Activated CD8-positive, alpha-beta memory T cell treated with anti-CD3 and anti-CD28 coated beads for 4 hours (primary cell): ENCODE measurements at regions not wholly inside any gene's neighbourhood (a gene's known extent, or its start where the extent isn't known, plus 50 kb on each side); places are given as distances from the start of the nearest gene placed in this dataset.

Experiments used
- DNase-seq, 2 donors: peaks; one replicate each; pipeline ENCODE4 v3.0.0-alpha.2; 2020; ENCODE audit warnings: low read depth in 2 of 2

DNA sequence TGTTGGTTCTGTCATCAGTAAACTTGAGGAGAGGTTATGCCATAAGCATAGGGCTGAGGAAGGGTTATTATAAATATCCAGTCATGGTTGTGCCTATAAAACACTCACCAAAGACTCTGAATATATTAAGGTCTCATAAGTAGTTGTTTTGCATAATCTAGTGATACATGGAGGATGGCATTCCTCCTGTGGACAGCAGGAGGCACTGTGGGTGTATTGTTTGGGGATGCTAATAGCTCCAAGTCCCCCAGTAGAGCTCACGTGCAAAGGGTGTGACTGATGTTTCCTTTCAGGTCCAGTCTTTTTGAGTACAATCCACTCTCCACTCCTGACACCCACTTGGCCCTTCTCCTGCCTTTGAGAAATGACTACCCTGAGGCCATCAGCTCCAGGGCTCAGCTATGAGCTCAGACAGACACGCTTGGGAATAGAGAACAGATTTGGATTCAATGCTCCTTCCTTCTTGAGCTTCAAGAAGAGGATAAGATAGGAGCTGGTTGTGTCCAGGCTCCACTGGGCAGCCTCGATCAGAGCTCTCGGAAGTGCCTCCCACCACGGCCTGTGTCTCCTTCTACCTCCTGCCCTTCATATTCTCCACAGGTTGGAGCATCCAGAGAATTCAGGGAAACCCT, 85.2 kb upstream of the IGLL5 start:
- peak in 1 of 2 donors; percentile 24 for DNase-seq

DNA sequence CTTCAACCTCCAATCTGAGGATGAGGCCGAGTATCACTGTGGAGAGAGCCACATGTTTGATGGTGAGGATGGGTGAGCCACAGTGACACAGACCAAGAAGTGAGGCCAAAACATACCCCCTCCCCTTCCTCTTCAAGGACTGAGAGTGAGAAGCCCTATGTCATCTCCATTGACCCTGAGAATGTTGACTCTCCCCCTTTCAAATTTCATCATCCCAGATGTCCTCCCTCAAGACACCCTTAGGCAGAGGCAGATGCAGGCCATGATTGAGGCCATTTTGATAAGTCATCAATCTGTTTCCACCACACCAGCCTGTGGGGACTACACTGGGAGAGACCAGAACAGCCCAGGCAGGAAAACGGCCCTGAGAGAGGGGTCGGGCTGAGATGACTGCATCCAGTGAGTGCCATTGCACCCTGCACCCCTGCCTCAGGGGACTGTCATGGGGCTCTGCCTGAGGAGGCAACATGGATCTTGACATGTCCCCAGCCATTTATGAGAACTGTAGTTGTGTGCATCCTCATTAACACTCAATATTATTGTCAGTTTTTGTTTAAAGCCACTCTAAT, 84.2 kb upstream of the IGLL5 start:
- no peak for DNase-seq

DNA sequence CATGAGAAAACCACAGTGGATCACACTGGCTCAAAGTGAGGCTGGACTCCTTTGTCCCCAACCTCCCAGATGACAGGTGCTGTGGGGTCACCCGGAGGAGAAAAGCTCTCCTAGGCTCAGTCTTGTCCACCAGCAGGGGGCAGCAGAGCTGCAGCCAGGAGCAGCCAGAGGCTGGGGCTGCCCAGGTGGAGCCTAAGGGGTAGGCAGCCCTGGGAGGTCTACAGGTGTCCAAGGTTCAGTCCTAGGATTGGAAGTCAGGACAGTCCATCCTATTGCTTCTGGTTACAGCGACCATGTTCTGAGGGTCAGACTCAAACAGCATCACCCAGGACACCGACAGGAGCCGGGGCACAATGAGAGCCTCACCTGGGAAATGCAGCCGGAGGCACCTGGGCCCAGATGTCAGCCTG, 77.6 kb upstream of the IGLL5 start:
- DNase-seq = peak; percentile 35 to 41

DNA sequence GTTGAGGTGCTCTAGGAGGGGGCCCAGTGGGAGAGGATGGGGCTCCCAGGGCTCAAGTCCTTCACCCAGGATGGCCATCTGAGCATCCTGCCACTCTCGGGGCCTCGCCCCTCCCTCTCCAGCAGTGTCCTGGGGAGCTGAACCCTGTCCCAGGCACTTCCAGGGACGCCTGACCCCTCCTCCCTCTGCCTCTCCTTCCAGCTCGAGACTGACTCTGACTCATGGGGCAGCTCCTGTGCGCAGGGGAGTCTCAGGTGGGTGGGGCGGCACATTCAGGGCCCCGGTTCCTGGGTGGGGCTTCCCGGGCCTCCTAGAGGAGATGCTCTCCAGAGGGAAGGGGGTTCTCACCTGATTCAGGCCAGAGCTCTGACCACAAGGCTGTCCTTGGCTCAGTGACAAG, 77.1 kb upstream of the IGLL5 start:
- no peak for DNase-seq

DNA sequence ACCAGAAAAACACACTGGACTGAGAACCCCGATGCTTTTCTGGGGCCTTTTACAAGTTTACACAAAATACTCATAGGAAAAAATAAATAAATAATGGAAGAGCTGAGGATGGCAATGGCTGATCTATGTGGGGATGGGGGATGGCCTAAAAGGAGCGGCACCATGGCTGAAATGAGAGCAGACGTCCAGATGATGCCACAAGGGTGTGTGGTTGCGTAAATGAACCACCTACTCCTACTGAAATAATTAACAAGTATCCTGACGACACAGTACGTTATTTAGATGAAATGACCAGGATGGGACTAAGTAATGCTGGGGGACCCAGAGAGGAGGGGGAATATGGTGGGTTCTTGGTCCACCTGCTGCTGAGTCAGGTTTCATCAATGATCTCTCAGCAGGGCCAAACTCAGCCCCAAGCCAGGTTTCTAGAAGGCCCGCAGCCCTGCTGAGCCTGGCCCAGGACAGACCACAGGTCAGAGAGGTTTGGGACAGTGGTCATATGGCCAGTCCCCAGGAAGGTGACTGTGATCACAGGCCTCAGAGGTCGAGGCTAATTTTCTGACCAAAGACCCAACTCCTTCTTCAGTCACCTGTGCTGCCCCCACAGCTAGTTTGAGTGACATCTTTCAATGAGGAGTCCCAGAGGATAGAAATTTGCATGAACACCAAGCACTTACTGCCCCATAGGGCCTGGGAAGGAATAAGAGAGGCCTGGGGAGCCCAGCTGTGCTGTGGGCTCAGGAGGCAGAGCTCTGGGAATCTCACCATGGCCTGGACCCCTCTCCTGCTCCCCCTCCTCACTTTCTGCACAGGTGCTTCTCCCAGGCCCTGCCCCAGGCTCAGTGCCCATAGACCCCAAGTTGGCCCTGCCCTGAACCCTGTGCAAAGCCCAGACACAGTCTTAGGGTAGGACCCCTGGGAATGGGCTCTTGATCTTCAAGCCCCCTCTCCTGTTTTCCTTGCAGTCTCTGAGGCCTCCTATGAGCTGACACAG, 76.3 kb upstream of the IGLL5 start:
- no peak for DNase-seq

DNA sequence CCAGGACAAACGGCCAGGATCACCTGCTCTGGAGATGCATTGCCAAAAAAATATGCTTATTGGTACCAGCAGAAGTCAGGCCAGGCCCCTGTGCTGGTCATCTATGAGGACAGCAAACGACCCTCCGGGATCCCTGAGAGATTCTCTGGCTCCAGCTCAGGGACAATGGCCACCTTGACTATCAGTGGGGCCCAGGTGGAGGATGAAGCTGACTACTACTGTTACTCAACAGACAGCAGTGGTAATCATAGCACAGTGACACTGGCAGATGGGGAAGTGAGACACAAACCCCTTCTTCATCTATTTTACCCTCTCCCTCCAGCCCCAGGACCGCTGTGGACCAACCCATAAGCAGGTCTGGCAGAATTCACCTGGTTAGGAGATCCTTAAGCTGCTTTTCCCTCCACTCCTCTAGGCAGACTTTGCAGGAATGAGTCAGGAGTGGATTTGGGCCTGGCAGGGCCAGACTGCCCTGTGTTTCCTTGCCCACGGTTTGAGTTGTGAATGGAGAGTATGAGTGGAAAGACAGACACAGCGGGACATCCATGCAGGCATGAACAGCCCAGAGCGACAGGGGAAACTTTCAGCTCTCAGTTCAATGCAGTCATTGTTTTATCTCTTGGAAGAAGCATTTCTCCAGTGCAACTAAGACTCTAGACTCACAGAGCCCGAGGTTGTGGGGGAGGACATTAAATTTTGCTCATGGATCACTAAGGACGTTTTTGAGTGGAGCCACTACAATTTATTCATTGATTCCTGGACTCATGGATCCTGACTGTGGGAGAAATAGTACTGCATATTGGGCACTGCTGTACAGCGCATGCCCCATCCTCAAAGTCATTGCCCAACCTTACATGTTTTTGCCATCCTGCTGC, 75.3 kb upstream of the IGLL5 start:
- no peak for DNase-seq

DNA sequence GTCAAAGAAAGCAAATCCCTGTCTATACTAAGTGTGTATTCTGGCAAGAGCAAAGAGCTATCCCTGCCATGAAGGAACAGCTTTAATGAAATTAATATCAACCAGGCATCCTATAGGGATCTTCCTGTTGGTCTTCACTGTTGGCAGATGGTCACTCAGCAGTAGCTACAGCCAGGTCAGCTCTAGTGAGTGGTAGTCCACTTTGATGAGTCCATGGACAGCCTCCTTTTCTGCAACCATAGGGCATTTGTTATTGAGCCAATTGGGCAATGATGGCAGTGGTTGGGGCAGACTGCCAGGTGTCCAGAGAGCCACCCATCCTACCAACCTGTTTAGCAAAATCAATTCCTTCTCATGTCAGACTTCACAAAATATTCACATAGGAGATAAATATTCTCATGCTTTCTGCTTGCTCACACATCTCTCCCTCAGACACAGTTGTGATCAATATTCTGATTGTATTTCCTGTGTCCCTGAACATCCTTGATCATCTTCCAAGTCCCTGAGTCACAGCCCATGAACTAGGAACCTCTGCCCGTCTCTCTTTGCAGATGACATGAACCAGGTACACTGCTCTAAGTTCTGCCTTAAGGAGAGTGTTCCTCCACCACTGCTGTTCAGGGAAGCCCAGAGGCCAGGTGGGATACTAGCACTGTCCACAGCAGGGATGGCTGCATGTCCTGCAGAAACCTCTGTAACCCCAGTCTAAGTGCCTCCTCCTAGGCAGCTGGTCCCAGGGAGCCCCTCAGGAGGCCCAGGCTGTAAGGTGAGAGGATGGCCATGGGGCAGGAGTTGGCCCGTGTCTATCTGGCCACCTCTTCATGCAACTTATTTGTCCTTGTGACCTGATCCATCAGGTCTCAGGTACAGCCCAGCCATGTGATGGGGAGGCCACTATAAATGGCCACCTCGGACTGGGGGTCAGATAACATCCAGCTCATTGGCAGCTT, 74.2 kb upstream of the IGLL5 start:
- no peak for DNase-seq

DNA sequence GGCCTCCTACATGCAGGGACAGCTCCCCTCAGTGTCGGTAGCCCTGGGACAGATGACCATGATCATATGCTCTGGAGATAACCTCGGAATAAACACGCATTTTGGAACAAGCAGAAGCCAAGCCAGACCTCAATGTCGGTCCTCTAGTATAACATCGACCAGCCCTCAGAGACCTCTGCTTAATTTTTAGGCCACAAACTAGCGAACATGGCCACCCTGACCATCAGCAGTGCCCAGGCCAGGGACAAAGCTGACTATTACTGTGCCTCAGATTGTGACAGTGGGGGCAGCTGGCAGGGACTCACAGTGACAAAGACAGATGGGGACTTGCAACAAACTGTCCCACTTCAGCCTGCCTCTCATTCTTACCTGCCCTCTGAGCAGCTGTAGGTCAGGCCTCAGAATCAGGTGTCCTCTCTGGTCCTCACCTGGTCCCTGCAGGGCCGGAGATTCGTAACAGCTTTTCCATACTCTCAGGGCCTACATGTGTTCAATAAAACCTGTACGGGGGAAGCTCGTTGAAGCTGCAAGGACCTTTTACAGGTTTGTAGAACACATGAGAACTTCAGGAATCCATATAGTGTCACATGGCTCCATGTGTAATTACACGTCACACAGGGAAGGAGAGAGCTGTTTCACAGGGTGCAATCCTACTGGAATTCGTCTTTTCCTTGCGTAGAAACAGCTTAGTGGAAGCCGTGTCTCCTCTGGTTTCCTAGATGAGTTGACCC, 72.8 kb upstream of the IGLL5 start:
- DNase-seq = no peak

DNA sequence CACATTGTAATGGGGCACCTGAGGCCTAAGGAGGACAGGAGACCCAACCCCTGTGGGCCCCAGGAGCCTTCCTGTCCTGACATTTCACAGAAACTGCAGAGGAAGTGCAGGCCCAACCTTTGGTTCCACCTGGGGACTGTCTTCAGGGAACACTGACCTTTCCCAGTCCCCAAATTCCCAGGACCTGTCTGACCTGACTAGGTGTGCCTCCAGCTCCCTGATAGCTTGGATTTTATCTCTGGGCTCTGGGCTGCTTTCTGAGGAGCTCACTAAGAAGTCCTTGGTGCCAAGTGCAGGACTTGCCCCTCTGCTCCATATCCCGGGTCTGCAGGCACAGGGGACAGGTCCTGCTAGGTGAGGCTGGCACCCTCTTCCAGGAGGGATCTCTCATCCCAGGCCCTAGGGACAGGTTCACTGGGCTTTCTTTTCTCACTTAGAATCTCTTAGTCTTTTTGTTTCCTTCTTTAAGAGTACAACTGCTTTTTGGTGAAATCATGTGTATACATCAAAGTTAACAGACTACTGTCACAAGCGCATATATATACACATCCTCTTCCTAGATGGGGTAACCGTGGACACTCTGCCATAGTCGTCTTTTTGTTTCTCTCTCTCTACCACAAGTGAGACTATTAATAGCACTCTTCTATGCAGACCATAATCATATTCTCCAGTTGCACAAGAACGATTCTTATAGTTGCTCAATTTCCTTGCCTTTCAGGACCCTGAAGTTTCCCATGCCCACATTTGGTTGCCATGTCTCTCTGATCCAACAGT, 72.0 kb upstream of the IGLL5 start:
- DNase-seq = no peak

DNA sequence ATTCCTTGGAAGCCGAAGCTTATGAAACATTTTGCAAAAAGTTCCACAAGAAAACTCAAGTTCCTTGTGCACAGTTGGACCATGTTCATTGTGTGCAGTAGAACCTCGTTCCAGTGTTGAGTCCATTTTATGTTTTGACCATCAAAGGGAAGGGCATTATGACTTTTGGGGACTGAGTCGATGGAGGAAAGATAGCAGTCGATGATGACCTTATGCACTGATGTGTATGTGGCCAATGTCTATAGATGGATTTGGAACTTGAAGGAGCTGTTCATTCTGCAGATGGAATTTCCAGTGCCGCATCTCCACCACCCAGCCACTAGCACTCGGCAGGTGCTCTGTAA, 71.5 kb upstream of the IGLL5 start:
- DNase-seq = no peak

DNA sequence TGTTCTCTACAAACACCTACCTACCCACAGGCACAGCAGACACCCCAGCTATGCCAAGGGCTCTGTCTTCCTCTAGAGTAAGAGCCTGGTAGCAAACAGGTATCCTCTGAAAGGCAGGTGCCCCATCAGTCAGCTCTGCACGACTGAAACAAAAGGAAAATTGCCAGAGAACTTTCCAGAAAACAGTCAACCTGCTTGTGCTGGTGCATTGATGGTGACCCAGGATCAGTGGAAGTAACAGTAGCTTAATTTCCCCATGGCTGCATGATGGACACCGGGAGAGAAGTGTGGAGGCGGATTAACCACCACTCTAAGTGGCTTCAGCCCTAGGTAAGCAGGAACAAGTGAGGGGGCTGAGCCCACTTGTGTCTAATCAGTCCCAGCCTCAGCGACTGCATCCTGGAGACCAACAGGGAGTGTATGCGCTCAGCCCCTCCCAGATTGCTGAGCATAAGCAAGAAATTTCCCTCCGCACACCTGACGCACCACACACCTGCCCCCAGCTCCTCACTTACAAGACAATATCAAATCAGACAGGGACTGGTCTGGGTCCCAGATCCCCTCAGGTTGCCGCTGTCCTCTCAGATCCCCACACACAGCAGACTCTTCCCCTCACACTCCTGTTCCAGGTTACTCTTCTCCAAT, 70.7 kb upstream of the IGLL5 start:
- no peak for DNase-seq

DNA sequence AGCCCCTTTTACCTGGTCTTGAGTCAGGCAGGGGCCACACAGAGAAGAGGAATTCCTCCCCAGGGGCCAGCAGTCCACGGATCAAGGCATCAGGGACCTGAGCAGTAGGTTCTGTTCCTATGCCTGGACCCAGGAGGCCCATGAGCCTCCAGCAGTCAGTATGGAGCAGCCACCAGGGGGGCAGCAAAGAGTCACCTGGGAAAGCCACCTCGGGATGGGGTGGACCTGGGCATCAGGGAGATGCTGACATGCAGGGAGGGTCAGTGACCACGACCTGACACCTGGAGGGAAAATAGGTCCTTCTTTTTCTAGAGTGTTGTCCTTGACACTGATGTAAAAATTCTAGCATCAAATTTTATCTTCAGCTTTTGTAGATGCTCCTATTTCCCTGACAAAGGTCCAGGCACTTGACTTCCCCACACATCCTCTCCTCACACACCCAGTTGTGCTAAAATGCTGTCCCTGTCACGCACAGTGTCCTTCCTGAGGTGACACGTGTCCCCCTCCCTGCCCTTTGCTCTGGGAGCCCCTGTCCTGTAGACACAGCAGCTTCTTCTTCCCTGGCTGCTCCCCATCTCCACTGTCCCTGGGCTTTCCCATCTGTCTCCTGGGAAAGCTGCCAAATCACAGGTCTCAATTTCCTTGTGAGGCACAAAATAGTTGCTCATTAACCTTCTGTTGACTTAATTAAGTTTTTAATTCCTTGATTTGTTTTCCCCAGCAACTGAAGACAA, 70.0 kb upstream of the IGLL5 start:
- no peak for DNase-seq

DNA sequence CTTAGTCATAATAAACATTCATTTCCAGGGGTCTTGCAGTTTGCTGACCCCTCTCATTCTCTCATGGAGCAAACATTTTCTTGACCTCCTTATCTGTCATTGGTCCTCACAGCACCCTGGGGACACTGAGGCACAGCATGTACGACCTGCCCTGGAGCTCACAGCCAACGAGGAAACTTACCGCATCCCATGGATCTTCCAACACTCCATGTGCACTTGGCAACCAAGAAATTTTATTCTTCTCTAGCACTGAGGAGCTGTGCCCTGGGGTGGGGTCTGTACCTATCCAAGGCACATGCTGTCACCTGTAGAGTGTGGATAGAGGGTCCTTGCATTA, 69.4 kb upstream of the IGLL5 start:
- no peak for DNase-seq

DNA sequence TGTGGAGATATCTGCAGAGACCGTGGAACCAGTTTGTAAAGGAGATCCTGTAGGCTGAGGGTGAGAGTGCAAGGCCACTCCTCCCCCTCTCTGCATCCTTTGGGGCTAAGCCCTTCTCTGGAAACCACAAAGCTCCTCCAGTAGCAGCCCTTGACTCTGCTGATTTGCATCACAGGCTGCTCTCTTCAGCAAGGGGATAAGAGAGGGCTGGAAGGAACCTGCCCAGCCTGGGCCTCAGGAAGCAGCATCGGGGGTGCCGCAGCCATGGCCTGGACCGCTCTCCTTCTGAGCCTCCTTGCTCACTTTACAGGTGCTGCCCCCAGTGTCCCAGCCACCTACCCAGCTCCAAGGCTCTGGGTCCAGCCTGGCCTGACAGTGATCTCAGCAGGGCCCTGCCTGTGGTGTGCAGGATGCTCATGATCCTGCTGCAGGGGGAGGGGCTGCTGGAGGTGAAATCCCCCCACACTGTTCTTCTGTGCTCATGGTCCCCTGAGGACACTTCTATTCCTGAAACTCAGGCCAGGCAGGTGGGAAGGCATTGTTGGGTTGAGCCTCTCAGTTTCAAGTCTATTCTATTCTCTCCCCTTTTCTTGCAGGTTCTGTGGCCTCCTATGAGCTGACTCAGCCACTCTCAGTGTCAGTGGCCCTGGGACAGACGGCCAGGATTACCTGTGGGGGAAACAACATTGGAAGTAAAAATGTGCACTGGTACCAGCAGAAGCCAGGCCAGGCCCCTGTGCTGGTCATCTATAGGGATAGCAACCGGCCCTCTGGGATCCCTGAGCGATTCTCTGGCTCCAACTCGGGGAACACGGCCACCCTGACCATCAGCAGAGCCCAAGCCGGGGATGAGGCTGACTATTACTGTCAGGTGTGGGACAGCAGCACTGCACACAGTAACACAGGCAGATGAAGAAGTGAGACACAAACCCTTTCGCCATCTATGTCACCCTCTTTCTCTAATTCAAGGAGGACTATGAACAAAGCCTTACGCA, 68.5 kb upstream of the IGLL5 start:
- DNase-seq = no peak

DNA sequence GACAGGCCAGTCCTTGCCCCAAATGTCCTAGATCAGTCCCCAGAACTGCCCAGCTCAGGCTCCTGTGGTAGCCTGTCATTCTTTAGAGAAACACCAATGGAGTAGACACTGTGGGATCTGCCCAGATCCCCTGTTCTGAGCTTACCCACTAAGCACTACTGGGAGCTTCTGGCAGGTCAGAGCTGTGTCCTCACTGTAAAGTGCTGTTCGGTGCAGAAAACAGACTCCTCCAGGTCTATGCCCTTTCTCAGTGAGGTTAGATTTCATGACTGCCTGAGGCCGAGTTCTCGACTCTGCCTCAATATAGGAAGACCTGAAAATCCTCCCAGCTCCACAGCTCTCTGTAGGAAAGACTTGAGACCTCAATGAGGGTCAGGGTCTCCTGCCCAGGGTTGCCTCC, 67.5 kb upstream of the IGLL5 start:
- no peak for DNase-seq

DNA sequence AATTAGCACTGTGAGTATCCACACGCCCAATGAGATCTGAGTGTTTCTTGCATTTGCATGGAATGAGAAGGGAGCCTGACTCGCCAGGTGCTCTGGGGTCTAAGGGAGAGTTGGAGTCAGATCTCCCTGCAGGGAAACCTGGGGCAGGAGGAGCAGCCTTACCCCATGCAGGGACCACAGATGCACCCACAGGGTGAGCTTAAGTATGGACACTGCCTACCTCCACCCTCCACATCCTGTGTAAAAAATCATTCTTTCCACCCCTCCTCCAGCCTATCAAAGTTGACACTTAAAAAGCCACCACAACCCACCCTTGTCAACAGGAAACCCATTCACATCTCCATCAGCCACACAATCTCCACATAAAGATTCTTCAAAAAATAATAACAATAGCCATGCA, 67.0 kb upstream of the IGLL5 start:
- no peak for DNase-seq

DNA sequence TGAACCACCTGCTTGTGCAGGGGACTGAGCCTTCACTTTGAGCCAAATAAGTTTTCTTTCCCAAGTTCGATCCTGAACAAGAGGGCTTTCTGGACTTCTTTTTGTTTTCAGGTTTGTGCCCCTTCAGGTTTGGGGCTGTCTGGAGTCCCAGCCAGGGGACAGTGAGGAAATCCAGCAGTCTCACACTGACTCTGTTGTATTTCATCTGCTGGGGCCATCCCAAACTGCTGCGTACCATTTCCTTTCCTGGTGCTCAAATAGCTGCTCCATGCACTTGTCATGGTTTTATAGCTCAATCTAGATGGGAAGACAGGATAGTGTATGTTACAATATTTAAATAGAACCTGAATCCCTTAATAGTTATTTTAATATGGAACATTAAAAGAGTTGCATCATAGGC, 66.3 kb upstream of the IGLL5 start:
- DNase-seq = no peak
